ENCODE measurements at regions not wholly inside any gene's neighbourhood (a gene's known extent, or its start where the extent isn't known, plus 50 kb on each side); places are given as distances from the start of the nearest gene placed in this dataset.
"Not testable (repeated sequence)": the region's sequence is repeated elsewhere in the genome, so short reads cannot be mapped to it uniquely, and the experiment has no call there.

GRCh38 chr2:118747637-118748036, 99.8 kb downstream of the EN1 start:
- Histone ChIP-seq H3K4me1 (no peaks in the 10 kb centered on the region), H3K4me3 (ENCODE audit: low read depth, low read length) (no peak overlapping the region), H3K36me3 (ENCODE audit: control insufficient read depth, insufficient read depth, low read length) (no peaks in the 10 kb centered on the region), H3K27me3 (replicated peaks; ENCODE audit: control insufficient read depth, insufficient read depth, low read length) (no peaks in the 10 kb centered on the region), H3K9me3 (peaks cover 25% of the 10 kb centered on the region)
- no peak overlapping the region for H3K4me3 Mint-ChIP-seq (ENCODE audit: unreplicated experiment)
- ChIA-PET POLR2A (no interaction called here), CTCF (no interaction called here)
- intact Hi-C loops (cut with micrococcal nuclease; ENCODE audit: unreplicated experiment): no loop called here
- no TSS peak for BruUV-seq (replicated peaks)
- TF ChIP-seq CTCF (IDR thresholded peaks at IDR 0.05; ENCODE audit: insufficient read depth in 1 of 2, low read depth in 1 of 2, low read length in 1 of 2, severe bottlenecking in 1 of 2, unreplicated experiment in 1 of 2): no peak
- no peak for DNase-seq
- H3K4me1 Mint-ChIP-seq (ENCODE audit: low read depth, unreplicated experiment): no peaks in the 10 kb centered on the region
- H3K9me3 Mint-ChIP-seq (ENCODE audit: unreplicated experiment): peaks cover 42% of the 10 kb centered on the region
- H3K27me3 Mint-ChIP-seq (ENCODE audit: insufficient read depth, unreplicated experiment): peaks cover 21% of the 10 kb centered on the region
- no peak overlapping the region for H3K27ac Mint-ChIP-seq (ENCODE audit: unreplicated experiment)
- H3K36me3 Mint-ChIP-seq (ENCODE audit: insufficient read depth, unreplicated experiment): no peaks in the 10 kb centered on the region

GRCh38 chr2:118747066-118747465, 100.4 kb downstream of the EN1 start:
- no TSS peak for BruUV-seq (replicated peaks)
- peaks cover 42% of the 10 kb centered on the region for H3K9me3 Mint-ChIP-seq (ENCODE audit: unreplicated experiment)
- ChIA-PET CTCF (no interaction called here), POLR2A (no interaction called here)
- peaks cover 25% of the 10 kb centered on the region for H3K9me3 ChIP-seq
- H3K27me3 Mint-ChIP-seq (ENCODE audit: insufficient read depth, unreplicated experiment): peaks cover 16% of the 10 kb centered on the region
- DNase-seq: no peak
- H3K36me3 Mint-ChIP-seq (ENCODE audit: insufficient read depth, unreplicated experiment): no peaks in the 10 kb centered on the region
- H3K4me3 ChIP-seq (ENCODE audit: low read depth, low read length): no peak overlapping the region
- H3K36me3 ChIP-seq (ENCODE audit: control insufficient read depth, insufficient read depth, low read length): no peaks in the 10 kb centered on the region
- H3K4me1 Mint-ChIP-seq (ENCODE audit: low read depth, unreplicated experiment): no peaks in the 10 kb centered on the region
- intact Hi-C loops (cut with micrococcal nuclease; ENCODE audit: unreplicated experiment): no loop called here
- no peak overlapping the region for H3K4me3 Mint-ChIP-seq (ENCODE audit: unreplicated experiment)
- H3K4me1 ChIP-seq: no peaks in the 10 kb centered on the region
- H3K27me3 ChIP-seq (replicated peaks; ENCODE audit: control insufficient read depth, insufficient read depth, low read length): no peaks in the 10 kb centered on the region
- no peak overlapping the region for H3K27ac Mint-ChIP-seq (ENCODE audit: unreplicated experiment)
- TF ChIP-seq CTCF (IDR thresholded peaks at IDR 0.05; ENCODE audit: insufficient read depth in 1 of 2, low read depth in 1 of 2, low read length in 1 of 2, severe bottlenecking in 1 of 2, unreplicated experiment in 1 of 2): no peak

- H3K4me1 ChIP-seq; H3K4me3 Mint-ChIP-seq (ENCODE audit: unreplicated experiment); H3K36me3 ChIP-seq (ENCODE audit: control insufficient read depth, insufficient read depth, low read length); intact Hi-C loops (cut with micrococcal nuclease; ENCODE audit: unreplicated experiment); H3K27ac Mint-ChIP-seq (ENCODE audit: unreplicated experiment); POLR2A ChIA-PET; H3K27me3 ChIP-seq (replicated peaks; ENCODE audit: control insufficient read depth, insufficient read depth, low read length); H3K36me3 Mint-ChIP-seq (ENCODE audit: insufficient read depth, unreplicated experiment); H3K4me3 ChIP-seq (ENCODE audit: low read depth, low read length); BruUV-seq (replicated peaks); DNase-seq; CTCF ChIA-PET; H3K4me1 Mint-ChIP-seq (ENCODE audit: low read depth, unreplicated experiment): not testable (repeated sequence)
- peaks cover 42% of the 10 kb centered on the region for H3K9me3 Mint-ChIP-seq (ENCODE audit: unreplicated experiment)
- H3K9me3 ChIP-seq: peaks cover 25% of the 10 kb centered on the region
- H3K27me3 Mint-ChIP-seq (ENCODE audit: insufficient read depth, unreplicated experiment): peaks cover 11% of the 10 kb centered on the region
Observed at GRCh38 chr2:118744682-118745181, 102.7 kb downstream of the EN1 start.

All from Caco-2 (cell line).